ENCODE measurements at regions not wholly inside any gene's neighbourhood (a gene's known extent, or its start where the extent isn't known, plus 50 kb on each side); places are given as distances from the start of the nearest gene placed in this dataset.

DNA sequence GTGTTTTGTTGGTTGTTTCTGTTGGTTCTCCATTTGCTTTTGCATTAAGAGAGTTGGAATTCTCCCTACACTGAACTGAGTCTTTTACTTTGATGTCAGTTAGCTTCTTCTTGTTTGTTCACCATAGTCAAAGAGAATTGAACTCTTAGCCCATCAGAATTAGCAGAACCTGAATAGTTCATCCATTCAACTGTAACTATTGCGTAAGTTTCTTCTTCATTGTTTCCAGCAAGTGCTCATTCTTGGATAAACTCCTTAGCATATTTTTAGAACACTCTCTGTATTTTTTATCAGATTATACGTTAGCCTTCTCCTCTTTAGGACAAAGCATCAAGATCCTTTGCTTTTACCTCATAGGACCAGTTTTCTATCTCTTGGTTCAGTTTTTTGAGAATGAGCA is 128.4 kb upstream of the RAB11FIP2 start:
- DNase-seq = no peak

DNA sequence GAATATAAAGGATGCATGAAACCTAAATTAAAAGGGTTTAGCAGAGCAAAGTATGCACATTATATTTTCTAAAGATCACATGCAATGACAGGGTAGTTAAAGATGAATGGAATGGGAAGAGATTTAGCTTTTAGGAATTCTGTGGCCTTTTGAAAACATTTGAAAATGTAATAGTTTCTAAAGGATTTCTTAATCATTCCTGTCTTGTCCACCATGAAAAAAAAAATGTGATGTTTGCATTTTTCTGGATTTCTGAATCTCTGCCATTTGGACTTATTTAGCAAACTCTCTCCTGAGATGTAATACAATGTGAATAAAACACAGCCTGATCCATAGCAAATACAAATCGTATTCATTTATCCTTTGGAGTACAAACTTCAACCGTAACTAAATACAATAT is 126.6 kb upstream of the RAB11FIP2 start:
- DNase-seq = no peak

DNA sequence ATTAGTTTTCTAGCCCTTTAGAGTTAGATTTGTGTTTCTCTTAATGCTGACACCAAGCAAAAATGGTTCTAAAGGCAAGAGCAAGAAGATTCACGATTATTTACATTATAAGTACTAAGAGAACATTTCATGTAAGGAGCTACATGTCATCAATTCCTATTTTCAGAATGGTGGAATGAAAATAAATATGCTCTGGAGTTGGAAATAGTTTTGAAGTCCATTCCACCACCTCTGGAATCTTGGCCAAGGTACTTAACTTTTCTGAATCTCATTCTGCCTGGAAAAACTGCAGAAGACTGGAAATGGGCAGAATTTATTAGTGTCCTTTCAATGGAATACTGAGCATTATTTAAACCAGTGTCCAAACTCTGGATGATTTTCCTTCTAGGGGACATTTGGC is 125.1 kb upstream of the RAB11FIP2 start:
- DNase-seq = no peak

DNA sequence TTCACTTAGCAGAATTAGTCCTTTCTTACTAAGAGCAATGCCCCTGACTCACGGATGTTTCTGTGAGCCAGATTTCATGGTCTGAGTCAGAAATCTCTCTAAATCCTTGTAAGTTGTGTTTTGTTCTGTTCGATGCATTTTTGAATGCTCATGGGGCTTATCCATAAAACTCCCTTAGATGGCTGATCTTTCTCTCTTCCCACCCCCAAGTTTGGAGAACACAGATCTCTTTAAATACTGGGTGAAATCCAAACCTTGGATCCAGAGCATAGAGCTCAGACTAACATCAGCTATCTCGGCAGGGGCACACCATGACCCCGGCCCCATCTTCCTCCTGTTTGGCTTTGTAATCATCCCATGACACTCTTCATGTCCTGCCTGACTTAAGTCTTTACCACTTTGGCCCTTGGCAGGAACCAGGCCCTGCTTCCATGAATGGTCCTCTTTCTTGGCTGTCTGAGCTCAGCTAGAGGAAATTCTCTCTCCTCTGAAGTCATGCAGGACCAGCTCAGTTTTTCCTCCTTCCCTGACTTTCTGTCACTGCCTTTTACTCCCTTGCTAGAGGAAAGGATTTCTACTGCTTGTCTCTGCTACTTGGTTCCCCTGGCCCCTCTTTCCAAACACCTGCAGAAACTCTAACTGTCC is 120.4 kb upstream of the RAB11FIP2 start:
- no peak for DNase-seq

DNA sequence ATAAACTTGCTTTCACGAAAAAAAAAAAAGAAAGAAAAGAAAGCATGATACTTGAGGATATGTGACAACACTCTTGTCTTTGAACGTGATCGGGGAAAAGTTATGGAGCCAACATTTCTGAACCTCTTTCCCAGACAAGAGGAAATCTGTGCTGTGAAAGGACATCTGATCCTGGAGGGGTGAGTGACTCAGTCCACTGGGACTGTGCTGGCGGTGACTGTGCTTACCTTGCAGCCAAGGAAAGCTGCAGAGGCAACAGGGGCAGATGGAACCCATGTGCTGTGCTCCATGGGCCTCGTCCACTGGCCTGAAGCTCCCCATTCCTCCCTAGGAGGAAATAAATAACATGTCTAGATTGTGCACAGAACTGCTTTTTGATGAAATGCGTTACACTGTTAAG is 116.5 kb upstream of the RAB11FIP2 start:
- DNase-seq = no peak

DNA sequence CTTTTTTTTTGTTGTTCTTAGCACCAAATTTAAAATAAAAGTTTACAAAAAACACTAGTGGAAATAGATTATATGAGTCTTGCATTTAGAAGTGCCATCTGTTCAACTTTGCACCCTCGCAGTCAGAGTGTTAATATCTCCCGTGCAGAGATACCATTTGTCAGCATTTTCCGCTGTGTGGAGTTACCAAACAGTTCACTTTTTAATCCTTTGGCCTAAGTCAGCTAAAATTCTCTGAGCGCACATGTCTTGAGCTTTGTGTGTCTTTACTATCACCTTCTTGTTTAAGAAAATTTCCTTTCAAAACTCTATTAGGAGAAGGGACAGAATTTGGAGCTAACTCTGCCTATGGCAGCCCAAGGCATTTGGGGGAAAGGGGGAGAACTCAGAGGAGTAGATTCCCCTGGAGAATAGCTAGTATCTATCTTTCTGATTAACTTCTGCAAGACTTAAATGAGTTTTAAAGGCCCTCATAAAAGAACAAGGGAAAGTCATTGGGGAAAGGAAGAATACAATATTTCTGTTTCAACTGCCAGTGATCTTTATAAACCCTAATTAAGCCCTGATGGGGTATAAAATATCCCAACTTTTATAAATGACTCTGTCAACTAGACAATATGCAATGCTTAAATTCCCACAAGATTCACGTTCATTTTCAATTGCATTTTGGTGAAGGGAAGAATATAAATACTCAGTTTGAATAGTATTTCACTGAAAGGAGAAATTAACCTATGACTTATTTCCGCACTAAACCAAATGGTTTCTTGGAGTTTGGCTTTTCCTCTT is 114.9 kb upstream of the RAB11FIP2 start:
- DNase-seq = no peak

DNA sequence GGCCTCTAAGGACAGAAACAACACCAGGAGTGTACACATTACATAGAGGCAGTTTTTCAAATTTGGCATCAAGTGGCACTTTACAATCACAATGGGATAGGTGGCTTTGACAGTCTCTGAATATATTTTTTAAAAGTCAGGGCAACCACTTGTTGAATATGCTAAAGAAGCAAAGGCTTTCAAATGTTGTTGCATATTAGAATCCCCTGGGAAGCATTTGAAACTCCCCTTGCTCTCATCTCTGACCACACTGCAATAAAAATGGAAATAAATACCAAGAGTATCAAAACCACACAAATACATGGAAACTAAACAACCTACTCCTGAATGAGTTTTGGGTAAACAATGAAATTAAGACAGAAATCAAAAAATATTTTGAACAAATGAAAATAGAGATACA is 106.5 kb upstream of the RAB11FIP2 start:
- no peak for DNase-seq

DNA sequence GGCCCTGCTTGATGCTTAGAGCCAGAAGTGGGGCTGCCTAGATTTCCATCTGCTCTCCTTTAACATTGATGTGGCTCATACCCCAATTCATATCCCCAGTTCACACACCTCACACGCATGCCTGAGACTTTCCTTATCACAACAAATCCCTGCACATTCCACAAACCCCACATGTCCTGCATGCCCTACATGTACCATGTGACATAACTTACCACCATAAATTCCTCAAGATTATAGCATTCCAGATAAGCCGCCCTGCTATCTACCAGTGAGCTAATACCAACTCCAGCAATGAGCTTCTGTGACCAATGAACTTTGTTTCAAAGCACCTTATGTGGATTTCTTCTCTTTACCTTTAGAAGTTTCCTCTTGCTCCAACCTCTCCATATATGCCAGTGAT is 104.7 kb upstream of the RAB11FIP2 start:
- no peak for DNase-seq

DNA sequence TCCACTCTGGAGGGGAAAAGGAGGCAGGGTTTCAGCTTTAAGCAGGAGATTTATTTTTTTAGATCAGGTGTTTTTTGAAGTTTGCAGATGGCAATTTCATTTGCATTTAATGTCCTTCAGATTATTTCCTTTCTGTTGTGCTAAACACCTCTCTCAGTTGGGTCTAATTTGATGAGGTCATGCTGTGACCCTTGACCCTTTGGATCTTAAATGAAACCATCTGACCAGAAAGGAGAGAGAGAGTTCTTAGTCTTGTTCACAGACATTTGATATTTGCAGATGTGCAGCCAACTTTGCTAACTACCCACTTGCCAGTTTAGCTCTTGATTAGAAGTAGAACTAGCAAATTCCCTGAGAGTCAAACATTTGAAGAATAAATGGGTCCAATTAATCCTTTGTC is 101.5 kb upstream of the RAB11FIP2 start:
- no peak for DNase-seq

DNA sequence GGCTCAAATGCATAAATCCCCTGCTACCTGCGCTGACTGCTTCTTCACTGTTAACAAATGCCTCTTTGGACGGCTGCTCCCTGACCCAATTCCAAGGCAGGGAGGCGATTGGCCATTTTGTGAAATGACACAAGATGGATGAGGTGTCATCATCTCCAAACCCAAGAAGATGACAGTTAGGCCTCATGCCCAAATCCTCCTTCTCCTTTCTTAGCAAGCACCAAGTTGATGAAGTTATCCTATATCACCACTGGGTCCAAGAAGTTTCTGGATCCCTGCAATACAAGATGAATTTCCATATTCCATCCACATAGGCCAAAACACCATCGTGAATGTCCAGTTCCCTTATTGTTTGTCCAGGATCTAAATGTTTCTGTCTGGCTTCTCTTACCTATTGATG is 98.5 kb upstream of the RAB11FIP2 start:
- no peak for DNase-seq

DNA sequence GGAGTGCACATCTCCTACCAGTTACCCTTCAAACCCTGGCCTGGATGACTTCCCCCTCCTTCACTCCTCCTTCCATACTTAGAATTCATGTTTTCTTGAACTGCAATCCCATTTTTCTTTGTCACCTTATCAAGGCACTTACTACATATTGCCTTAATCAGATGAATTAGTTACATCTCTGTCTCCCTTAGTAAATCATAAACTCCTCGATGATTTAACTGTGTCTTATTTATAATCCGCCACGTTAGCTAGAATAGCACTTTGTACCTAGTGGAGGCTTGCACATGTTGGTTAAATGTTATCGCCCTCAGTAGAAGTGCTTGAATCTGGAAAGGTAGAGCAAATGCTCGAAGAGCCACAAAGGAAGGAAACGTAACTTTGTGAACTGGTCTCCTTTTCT is 94.7 kb upstream of the RAB11FIP2 start:
- DNase-seq = no peak

DNA sequence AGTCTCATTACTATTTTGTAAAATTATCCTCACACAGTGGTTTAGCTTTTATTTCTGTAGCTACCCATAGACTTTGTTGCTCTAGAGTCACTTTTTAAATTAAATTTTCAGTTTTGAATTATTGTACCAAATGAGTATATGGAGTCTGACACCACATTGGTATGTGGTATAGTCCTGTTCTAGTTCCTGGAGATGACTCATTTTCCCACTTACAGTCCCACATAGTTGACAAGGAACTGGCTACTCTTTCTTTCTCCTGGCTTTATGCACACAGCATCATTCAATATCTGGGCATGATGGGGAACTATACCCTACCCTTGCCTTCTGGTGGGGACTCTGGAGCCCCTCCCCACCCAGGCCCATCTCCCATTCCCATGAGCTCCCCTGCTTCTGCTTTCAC is 92.6 kb upstream of the RAB11FIP2 start:
- DNase-seq = no peak

DNA sequence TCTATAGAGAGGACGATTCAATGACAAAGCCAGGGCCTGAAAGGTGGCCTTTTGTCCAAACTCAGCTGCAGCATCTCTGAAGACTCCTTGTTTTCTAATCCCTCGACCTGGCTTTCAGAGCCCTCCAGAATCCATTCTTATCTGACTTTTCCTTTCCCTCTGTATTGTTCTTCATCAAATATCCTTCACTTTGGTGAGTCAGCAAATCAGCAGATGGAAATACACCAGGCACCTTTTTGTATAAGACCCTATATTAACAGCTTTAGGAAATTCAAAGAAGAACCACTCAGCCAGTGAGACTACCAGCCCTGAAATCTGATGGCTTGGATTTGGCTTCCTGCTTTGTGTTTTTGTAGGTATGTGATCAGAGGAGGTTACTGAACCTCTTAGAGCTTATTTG is 81.9 kb upstream of the RAB11FIP2 start:
- DNase-seq = no peak

DNA sequence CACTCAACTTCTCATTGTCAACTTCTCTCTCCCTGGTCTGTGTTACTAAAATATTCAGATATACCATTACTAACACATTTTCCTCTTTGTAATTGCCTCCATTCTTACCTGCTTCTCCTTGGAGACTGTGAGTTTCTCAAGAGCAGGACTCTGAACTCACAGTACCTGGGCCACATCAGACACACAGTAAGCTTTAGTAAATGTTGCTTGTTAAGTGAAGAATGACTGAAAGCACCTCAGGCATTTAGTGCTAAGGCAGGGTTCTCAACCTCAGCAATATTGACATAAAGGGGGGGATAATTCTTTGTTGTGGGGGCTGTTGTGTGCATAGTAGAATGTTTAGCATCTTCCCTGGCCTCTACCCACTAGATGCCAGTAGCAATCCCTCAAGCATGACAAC is 72.0 kb upstream of the RAB11FIP2 start:
- no peak for DNase-seq

DNA sequence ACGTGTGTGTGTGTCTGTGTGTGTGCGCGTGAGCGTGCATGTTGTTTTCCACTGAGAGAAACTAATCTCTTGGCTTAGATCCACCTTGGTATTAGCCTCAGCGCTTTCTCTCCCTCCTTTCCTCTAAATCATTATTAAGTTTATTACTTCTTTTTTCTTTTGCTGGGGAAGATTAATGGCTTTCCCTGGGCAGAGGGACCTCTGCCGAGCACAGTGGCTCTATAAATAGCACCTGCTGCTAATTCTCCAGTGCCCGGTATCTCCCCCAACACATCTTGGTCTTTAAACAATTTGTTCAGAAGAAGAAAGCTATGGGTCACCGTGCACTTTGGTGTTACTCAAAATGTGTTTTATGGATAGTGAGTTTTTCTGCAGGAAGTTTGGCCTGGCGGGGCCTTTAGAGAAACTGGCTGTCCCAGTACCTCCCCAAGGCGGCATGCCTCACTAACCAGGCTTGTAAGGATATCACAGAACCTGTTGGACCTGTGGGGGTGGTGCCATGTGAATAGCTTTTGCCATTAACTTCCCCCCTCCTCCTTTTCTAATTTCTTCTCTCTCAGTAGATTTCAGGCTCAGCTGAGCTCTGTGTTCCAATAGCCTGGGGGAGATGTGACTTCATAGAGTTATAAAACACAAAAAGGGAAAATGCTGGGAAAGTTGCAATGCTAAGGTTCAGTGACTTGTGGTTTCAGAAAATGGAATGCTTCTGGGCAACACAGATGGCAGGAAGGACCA is 70.1 kb upstream of the RAB11FIP2 start:
- no peak for DNase-seq

DNA sequence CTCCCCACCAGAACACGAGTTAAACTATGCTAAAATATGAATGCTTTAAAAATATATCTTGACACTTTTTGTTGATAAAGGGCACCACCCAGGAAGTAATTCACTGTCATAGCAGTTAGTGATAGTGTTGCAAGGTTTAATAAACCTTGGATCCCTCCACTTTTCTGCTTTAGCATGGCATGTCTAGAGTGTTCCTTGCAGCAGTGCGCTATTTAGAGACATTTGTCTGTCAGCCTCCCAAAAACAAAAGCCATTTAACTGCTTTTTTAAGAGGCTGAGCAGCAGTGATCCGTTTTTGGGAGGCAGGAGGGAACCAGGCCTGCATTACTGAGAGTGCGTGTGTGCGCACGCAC is 69.6 kb upstream of the RAB11FIP2 start:
- DNase-seq = no peak

DNA sequence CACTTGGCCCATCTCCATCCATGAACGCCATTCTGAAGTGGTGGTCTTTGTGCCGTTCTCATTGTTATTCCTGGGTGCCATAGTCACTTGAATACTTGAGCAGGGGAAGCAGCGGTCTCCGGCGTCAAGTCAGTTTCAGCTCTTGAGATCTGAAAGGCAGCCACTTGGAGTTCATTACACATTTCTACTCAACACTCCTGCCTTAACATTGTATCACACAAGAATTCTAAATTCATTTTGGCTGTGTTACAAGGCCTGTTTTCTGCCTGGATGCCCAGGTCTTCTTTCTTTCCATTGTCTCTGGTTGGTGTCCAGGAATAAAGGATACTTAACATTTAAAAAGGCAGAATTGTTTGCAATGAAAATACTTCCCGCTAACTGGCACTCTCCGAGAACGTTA is 69.0 kb upstream of the RAB11FIP2 start:
- no peak for DNase-seq

DNA sequence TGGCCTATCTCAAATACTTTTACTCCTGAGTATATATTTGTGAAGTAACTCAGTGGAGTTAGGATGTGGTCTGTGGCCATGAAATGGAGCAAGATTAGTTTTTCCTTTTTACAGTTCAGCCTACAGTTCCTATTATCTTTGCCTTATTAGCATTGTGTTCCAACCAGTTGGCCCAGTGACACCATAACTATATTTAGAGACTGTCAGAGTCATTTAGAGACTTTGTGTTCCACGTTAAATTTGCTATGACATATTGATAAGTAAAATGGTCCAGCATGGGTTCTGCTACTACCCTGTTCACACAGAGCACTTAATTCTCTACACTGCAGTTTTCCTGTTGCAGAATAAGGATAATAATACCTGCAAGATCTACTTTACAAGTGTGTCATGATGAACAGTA is 68.3 kb upstream of the RAB11FIP2 start:
- DNase-seq = no peak

DNA sequence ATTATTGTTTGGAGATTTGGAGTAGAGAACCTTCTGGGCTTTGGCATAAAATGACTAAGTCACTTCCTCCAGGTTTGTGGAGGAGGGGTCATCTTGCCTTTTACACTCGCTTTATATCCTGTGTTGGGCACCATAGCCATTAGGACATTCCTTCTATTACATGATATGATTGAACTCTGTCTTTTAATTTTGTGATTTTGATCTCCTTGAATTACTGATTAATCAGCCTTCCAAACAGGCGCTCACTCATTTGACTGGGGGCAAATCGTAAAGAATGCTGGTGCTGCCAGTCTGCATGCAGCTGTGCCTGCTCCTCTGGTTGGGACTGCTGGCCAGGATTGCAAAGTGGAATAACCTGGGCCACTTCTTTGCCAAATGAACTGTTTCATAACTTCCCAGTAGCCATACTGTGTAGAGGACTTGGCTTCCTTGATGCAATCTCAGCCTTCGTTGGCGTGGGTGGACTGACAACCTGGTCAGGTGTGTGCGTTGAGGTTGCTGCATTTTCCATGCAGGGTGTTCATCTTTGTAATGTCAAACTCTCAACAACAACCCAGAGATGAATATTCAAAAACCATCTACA is 65.9 kb upstream of the RAB11FIP2 start:
- no peak for DNase-seq

DNA sequence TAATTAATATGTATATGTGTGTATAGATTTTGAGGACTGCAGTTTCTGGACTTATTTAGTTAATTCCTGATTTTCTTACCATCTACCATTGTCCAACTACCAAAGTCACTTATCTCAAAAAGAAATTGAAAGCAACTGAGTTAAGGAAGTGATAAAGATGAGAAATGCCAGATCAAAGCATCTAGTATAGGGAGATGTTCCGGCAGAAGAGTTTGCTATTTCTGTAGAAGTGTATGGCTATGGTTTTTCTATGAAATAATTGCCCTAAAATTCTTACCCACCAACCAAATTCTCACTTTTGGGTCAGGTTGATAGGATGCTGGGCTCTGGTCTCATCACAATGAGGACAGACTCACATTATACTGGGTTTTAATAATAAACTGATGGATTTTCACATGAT is 64.0 kb upstream of the RAB11FIP2 start:
- DNase-seq = no peak

DNA sequence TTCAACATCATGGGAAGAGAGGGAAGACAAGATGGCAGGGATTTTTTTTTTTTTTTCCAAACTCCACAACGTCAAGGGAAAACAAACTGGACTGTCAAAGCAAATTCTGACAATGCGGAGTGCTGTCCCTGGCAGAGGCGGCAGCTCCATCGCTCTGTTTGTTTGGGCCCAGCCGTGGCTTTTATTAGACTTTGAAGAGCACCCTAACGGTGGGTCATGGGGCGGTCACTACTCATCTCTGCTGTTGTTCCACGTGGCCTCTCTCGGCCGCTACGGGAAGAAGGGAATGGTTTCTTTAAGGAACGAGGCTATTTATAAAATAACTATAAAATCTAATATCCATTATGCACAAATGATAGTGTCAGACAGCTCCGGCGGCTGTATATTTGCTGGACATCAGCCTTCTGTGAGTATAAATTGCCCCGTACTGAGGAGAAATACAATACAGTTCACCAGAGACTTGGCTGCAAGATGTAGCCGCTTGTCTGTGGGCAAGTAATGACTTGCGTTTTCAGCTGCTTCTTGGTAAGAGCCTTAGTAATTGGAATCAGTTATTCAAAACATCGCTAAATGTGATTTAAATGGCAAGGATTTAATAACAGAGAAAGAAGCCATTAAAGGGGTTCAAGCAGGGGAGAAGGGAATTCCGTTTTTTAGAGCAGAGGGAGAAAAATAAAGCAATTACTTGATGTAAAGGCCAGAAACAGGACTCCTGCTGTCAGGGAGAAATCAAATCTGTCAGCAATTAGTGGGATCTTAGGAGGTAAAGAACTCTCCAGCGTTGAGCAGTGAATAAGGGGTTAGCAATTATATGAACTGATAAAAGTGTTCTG is 61.7 kb upstream of the RAB11FIP2 start:
- no peak for DNase-seq

DNA sequence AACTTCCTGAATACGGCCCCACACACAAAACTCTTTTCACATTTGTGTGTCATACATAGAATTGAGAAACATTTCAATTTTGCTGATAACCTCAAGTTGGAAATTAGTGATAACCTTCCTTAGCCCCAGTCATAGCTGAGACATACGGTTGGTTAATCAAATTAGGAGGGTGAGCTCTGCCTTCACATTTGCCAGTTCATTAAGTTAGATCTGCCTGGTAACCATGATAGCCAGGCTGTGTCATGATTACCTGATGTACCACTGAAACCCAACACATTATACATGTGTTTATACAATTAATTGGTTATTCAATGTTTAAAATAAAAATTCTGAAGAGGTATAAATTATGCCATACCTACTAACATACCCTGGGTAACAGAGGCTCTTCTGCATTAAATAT is 60.8 kb upstream of the RAB11FIP2 start:
- DNase-seq = peak; percentile 1

DNA sequence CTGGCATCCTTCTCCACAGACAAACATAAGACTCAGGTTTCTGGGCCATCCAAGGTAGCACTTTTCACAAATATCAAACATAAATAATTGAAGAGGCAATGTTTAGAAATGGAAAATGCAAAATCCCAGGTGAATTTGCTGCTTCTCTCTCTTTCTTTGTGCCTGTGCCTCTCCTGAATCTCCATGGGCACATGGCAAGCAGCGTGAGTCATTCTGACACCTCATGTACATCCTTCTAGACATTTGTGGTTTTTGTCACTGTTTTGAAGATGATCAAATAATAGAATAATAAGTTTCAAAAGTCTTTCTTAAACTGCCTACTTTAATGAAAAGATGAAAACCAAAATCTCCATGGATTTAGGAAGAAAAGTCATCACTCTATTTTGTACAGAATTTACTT is 60.3 kb upstream of the RAB11FIP2 start:
- peak; percentile 2 for DNase-seq

All from activated CD4-positive, alpha-beta T cell treated with anti-CD3 and anti-CD28 coated beads, Interleukin-2, Interleukin-6, amounts not matched to agents 100 ng/mL and 50 ng/mL, durations not matched to agents 16 hours and 8 hours (primary cell).